ENCODE measurements at regions not wholly inside any gene's neighbourhood (a gene's known extent, or its start where the extent isn't known, plus 50 kb on each side); places are given as distances from the start of the nearest gene placed in this dataset.

- ATAC-seq (no peak), DNase-seq (ENCODE audit: low spot score) (no peak)
- no peaks in the 10 kb centered on the region for H3K27me3 ChIP-seq (ENCODE audit: insufficient read depth)
- peaks cover 6% of the 10 kb centered on the region for H3F3A ChIP-seq (replicated peaks; ENCODE audit: low read depth)
- H3K9me2 ChIP-seq (ENCODE audit: insufficient read depth), result no peaks in the 10 kb centered on the region
- peaks cover 23% of the 10 kb centered on the region for H3K4me1 ChIP-seq (ENCODE audit: insufficient read depth)
- H3K4me2 ChIP-seq, result no peak overlapping the region
- H3K4me3 ChIP-seq, result no peak overlapping the region
- H3K4me1 Mint-ChIP-seq, result peaks cover 33% of the 10 kb centered on the region
- no peak overlapping the region for H3K27ac Mint-ChIP-seq
- H3K27ac ChIP-seq (ENCODE audit: low read depth), result no peak overlapping the region
- H4K20me1 ChIP-seq (replicated peaks; ENCODE audit: insufficient read depth), result no peaks in the 10 kb centered on the region
- TF ChIP-seq ETS1 (IDR thresholded peaks at IDR 0.05), result no peak
- no peak for TF ChIP-seq JUNB (IDR thresholded peaks at IDR 0.05; ENCODE audit: unreplicated experiment)
- TF ChIP-seq POLR2AphosphoS5 (IDR thresholded peaks at IDR 0.05; ENCODE audit: low read depth), result no peak
- no peak for TF ChIP-seq ZNF331 (CRISPR knock-in tag; IDR thresholded peaks at IDR 0.05; ENCODE audit: low read depth)
- TF ChIP-seq ZNF114 (CRISPR knock-in tag; IDR thresholded peaks at IDR 0.05), result no peak
- no peak for TF ChIP-seq EZH2phosphoT487 (IDR thresholded peaks at IDR 0.05; ENCODE audit: unreplicated experiment)
- TF ChIP-seq NANOG (IDR thresholded peaks at IDR 0.05; ENCODE audit: borderline replicate concordance), result no peak
- no peak for TF ChIP-seq EZH2 (IDR thresholded peaks at IDR 0.05; ENCODE audit: low read depth, unreplicated experiment)
- TF ChIP-seq REST (IDR thresholded peaks at IDR 0.05; ENCODE audit: unreplicated experiment), result no peak
- TF ChIP-seq STAT1 (IDR thresholded peaks at IDR 0.05; ENCODE audit: unreplicated experiment), result no peak
- no peak for TF ChIP-seq CREB1 (CRISPR knock-in tag; IDR thresholded peaks at IDR 0.05; ENCODE audit: low read depth)
- no peak overlapping the region for H2AFZ ChIP-seq
- H3K79me2 ChIP-seq (replicated peaks; ENCODE audit: insufficient read depth), result no peaks in the 10 kb centered on the region
- H3K4me3 Mint-ChIP-seq, result no peak overlapping the region
- peaks cover 15% of the 10 kb centered on the region for H3K27me3 Mint-ChIP-seq (ENCODE audit: insufficient read depth, low read depth, poor library complexity)
- no peaks in the 10 kb centered on the region for H3K36me3 Mint-ChIP-seq (ENCODE audit: low read depth)
- H3K9me3 Mint-ChIP-seq, result no peaks in the 10 kb centered on the region
- no peaks in the 10 kb centered on the region for H3K36me3 ChIP-seq (ENCODE audit: insufficient read depth)
Observed at GRCh38 chr14:76941544-76941943, 87.0 kb downstream of the IRF2BPL start.

GRCh38 chr14:76940021-76940760 is 88.3 kb downstream of the IRF2BPL start:
- H3K4me1 Mint-ChIP-seq, result peaks cover 38% of the 10 kb centered on the region
- H3K27me3 ChIP-seq (ENCODE audit: insufficient read depth), result no peaks in the 10 kb centered on the region
- peak overlapping the region; percentile 31 for H3K27ac Mint-ChIP-seq
- no peaks in the 10 kb centered on the region for H4K20me1 ChIP-seq (replicated peaks; ENCODE audit: insufficient read depth)
- H3K9me3 Mint-ChIP-seq, result no peaks in the 10 kb centered on the region
- H3F3A ChIP-seq (replicated peaks; ENCODE audit: low read depth), result peaks cover 3% of the 10 kb centered on the region; the same call in 1 of the 2 replicates
- H3K4me2 ChIP-seq, result no peak overlapping the region
- ATAC-seq (peak; percentile 11; the same call in 1 of the 3 replicates), DNase-seq (ENCODE audit: low spot score) (no peak)
- H3K36me3 Mint-ChIP-seq (ENCODE audit: low read depth), result no peaks in the 10 kb centered on the region
- H2AFZ ChIP-seq, result peak overlapping the region; percentile 66
- no peak overlapping the region for H3K4me3 Mint-ChIP-seq
- peaks cover 15% of the 10 kb centered on the region for H3K27me3 Mint-ChIP-seq (ENCODE audit: insufficient read depth, low read depth, poor library complexity)
- no peak overlapping the region for H3K4me3 ChIP-seq
- no peaks in the 10 kb centered on the region for H3K36me3 ChIP-seq (ENCODE audit: insufficient read depth)
- H3K79me2 ChIP-seq (replicated peaks; ENCODE audit: insufficient read depth), result no peaks in the 10 kb centered on the region
- H3K27ac ChIP-seq (ENCODE audit: low read depth), result no peak overlapping the region
- no peaks in the 10 kb centered on the region for H3K9me2 ChIP-seq (ENCODE audit: insufficient read depth)
- peaks cover 20% of the 10 kb centered on the region for H3K4me1 ChIP-seq (ENCODE audit: insufficient read depth)
- TF ChIP-seq CTCF (conservative IDR thresholded peaks at IDR 0.05; ENCODE audit: low read depth in 2 of 2) (no peak), ZNF331 (CRISPR knock-in tag; IDR thresholded peaks at IDR 0.05; ENCODE audit: low read depth) (no peak), NANOG (IDR thresholded peaks at IDR 0.05; ENCODE audit: borderline replicate concordance) (no peak), EZH2 (IDR thresholded peaks at IDR 0.05; ENCODE audit: low read depth, unreplicated experiment) (no peak)
